Endodermal cell (in vitro differentiated cells): ENCODE measurements at regions not wholly inside any gene's neighbourhood (a gene's known extent, or its start where the extent isn't known, plus 50 kb on each side); places are given as distances from the start of the nearest gene placed in this dataset.

ENCODE experiments used
- DNase-seq: peaks from one replicate; pipeline ENCODE4 v3.0.0-alpha.2; 2017
- H3K27ac ChIP-seq: 2 replicates; pipeline ENCODE4 v1.5.1; 2013; ENCODE audit warnings: mild to moderate bottlenecking, low read depth, low read length, moderate library complexity
- H3K27me3 ChIP-seq: 2 replicates; pipeline ENCODE4 v1.6.1; 2013; ENCODE audit warnings: mild to moderate bottlenecking, low read length, moderate library complexity; ENCODE audit not compliant: insufficient read depth, control insufficient read depth, poor library complexity, severe bottlenecking
- H3K36me3 ChIP-seq: 2 replicates; pipeline ENCODE4 v1.7.0; 2013; ENCODE audit warnings: mild to moderate bottlenecking, low read length, moderate library complexity; ENCODE audit not compliant: control insufficient read depth, insufficient read depth
- H3K4me1 ChIP-seq: one replicate; pipeline ENCODE4 v1.7.0; 2013; ENCODE audit warnings: low read length; ENCODE audit not compliant: control insufficient read depth, insufficient read depth
- H3K4me3 ChIP-seq: 2 replicates; pipeline ENCODE4 v1.5.1; 2013; ENCODE audit warnings: mild to moderate bottlenecking, low read length, moderate library complexity
- H3K9ac ChIP-seq: 2 replicates; pipeline ENCODE4 v1.6.1; 2013; ENCODE audit warnings: mild to moderate bottlenecking, low read length, moderate library complexity; ENCODE audit not compliant: poor library complexity, severe bottlenecking; ENCODE audit errors: extremely low read depth
- H3K9me3 ChIP-seq: 2 replicates; pipeline ENCODE4 v1.6.1; 2013; ENCODE audit warnings: mild to moderate bottlenecking, low read length, moderate library complexity; ENCODE audit not compliant: control insufficient read depth
- H3K27ac Mint-ChIP-seq: 2 replicates; pipeline ENCODE4 v1.8.0; 2020; ENCODE audit warnings: mixed read lengths
- H3K27me3 Mint-ChIP-seq: 2 replicates; pipeline ENCODE4 v1.8.0; 2021; ENCODE audit warnings: mild to moderate bottlenecking, mixed read lengths; ENCODE audit not compliant: insufficient read depth
- H3K36me3 Mint-ChIP-seq: 2 replicates; pipeline ENCODE4 v1.8.0; 2020; ENCODE audit warnings: low read depth, mixed read lengths
- H3K4me1 Mint-ChIP-seq: 2 replicates; pipeline ENCODE4 v1.8.0; 2020; ENCODE audit warnings: mixed read lengths
- H3K4me3 Mint-ChIP-seq: 2 replicates; pipeline ENCODE4 v1.8.0; 2020; ENCODE audit warnings: mild to moderate bottlenecking, moderate library complexity, mixed read lengths
- H3K9me3 Mint-ChIP-seq: 2 replicates; pipeline ENCODE4 v1.8.0; 2020; ENCODE audit warnings: mild to moderate bottlenecking, mixed read lengths
- WGBS, 2 experiments: methylation state at CpG; one replicate each; pipeline versions ENCODE4 v1.1.5 to v1.1.7; 2013; ENCODE audit warnings: missing lambda C conversion rate in 2 of 2, mixed read lengths in 1 of 2; ENCODE audit not compliant: insufficient coverage in 1 of 2, insufficient read length in 1 of 2; 5-methylcytosine and 5-hydroxymethylcytosine counted together
- TF ChIP-seq, protein P1 (sequence below): fragments of 200-600 bp; sonication (generic); conservative IDR thresholded peaks from 2 replicates; pipeline ENCODE4 v1.5.0; 2021; ENCODE audit warnings: antibody characterized with exemption, mild to moderate bottlenecking

DNA sequence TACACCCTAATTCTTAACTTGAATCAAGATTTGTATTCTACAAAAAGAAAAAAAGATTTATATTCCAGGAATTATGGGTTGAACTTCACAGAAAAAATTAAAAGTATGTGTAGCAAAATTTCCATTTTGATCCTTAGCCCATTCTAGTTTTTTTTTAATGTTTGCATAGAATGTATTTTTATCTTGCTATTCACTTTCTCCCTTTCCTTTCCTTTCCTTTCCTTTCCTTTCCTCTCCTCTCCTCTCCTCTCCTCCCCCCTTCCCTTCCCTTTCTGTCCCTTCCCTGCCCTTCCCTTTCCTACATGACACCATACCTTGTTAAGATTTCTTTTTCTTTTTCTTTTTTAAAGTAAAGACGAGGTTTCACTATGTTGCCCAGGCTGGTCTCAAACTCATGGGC, 542.5 kb upstream of the PTGER4 start:
- Mint-ChIP-seq H3K4me3 (no peak overlapping the region), H3K4me1 (no peaks in the 10 kb centered on the region), H3K27ac (no peak overlapping the region), H3K36me3 (no peaks in the 10 kb centered on the region), H3K27me3 (no peaks in the 10 kb centered on the region), H3K9me3 (no peaks in the 10 kb centered on the region)
- Histone ChIP-seq H3K9ac (no peak overlapping the region), H3K9me3 (no peaks in the 10 kb centered on the region), H3K4me3 (no peak overlapping the region), H3K4me1 (no peaks in the 10 kb centered on the region), H3K27me3 (no peaks in the 10 kb centered on the region), H3K27ac (no peak overlapping the region), H3K36me3 (no peaks in the 10 kb centered on the region)
- 95% methylated on average over 1 of the region's 1 CpG; no CpG with 5 or more reads in 1 of the 2 experiments for WGBS, 2 experiments
- no peak for DNase-seq
- TF ChIP-seq, protein P1, sequence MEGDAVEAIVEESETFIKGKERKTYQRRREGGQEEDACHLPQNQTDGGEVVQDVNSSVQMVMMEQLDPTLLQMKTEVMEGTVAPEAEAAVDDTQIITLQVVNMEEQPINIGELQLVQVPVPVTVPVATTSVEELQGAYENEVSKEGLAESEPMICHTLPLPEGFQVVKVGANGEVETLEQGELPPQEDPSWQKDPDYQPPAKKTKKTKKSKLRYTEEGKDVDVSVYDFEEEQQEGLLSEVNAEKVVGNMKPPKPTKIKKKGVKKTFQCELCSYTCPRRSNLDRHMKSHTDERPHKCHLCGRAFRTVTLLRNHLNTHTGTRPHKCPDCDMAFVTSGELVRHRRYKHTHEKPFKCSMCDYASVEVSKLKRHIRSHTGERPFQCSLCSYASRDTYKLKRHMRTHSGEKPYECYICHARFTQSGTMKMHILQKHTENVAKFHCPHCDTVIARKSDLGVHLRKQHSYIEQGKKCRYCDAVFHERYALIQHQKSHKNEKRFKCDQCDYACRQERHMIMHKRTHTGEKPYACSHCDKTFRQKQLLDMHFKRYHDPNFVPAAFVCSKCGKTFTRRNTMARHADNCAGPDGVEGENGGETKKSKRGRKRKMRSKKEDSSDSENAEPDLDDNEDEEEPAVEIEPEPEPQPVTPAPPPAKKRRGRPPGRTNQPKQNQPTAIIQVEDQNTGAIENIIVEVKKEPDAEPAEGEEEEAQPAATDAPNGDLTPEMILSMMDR = no peak

DNA sequence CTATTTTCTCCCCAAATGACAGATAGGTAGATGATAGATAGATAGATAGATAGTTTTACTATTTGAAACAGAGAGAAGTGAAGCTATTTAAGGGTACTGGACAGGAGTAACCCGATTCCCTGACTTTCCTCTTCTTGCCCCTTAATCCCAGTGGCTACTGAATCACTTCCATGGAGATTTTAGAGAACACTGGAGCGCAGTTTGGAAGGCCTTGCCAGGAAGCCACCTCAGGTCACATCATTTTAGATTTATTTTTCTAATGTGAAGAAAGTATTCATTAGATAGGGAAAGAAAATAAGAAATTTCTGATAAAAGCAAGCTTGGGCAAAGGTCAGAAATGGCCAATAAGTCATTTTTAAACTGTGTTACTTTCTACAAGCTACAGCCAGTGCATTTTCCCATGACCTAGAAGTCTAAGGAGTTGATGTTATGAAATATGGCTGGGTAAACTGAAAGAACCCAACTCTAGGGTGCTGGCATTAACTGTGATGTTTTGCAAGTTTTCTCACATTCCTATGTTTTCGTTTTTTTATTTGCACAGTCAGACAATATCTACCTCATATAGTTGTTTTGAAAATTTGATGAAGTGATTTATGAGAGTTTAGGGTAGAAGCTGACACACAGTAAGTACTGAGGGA, 544.7 kb upstream of the PTGER4 start:
- no peaks in the 10 kb centered on the region for H3K4me1 Mint-ChIP-seq
- H3K4me1 ChIP-seq = no peaks in the 10 kb centered on the region

DNA sequence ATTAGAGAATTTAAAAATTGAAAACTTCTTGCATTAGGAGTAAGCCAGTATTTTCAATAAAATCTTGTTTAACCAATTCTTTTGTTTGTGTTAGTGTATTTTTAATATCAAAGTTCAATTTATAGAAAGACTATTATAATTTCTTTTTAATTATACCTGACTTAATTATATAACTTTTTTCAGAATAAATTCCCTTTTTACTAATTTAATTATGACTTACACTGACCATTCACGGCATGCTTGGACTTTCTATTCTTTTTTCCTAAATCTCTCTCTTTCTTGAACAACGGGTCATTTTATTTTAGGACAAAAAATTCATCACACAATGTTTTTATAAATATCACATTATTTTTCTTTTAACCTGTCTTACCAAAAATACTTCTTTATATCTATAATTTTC, 555.3 kb upstream of the PTGER4 start:
- peaks cover 48% of the 10 kb centered on the region for H3K9me3 ChIP-seq
- Mint-ChIP-seq H3K4me3 (no peak overlapping the region), H3K27ac (no peak overlapping the region), H3K9me3 (peaks cover 77% of the 10 kb centered on the region), H3K4me1 (no peaks in the 10 kb centered on the region), H3K27me3 (no peaks in the 10 kb centered on the region), H3K36me3 (peaks cover 2% of the 10 kb centered on the region)
- TF ChIP-seq, protein P1 = no peak
- WGBS, 2 experiments = 66 to 72% methylated on average over 2 of the region's 2 CpGs
- H3K4me3 ChIP-seq = no peak overlapping the region
- DNase-seq = no peak
- no peak overlapping the region for H3K9ac ChIP-seq
- H3K4me1 ChIP-seq = no peaks in the 10 kb centered on the region
- no peaks in the 10 kb centered on the region for H3K27me3 ChIP-seq
- H3K27ac ChIP-seq = no peak overlapping the region
- no peaks in the 10 kb centered on the region for H3K36me3 ChIP-seq

More for the DNA sequence above, 544.7 kb upstream of the PTGER4 start:
- H3K27me3 ChIP-seq = no peaks in the 10 kb centered on the region
- TF ChIP-seq, protein P1 = no peak
- H3K9me3 ChIP-seq = no peaks in the 10 kb centered on the region
- DNase-seq = no peak
- H3K9ac ChIP-seq = no peak overlapping the region
- no peak overlapping the region for H3K27ac ChIP-seq
- H3K9me3 Mint-ChIP-seq = peaks cover 15% of the 10 kb centered on the region
- no peaks in the 10 kb centered on the region for H3K27me3 Mint-ChIP-seq
- H3K27ac Mint-ChIP-seq = no peak overlapping the region
- no peaks in the 10 kb centered on the region for H3K36me3 ChIP-seq
- 81 to 100% methylated on average over 1 to 2 of the region's 3 CpGs for WGBS, 2 experiments
- no peak overlapping the region for H3K4me3 Mint-ChIP-seq
- no peak overlapping the region for H3K4me3 ChIP-seq
- H3K36me3 Mint-ChIP-seq = no peaks in the 10 kb centered on the region
